SU-DHL-6 (cell line): ENCODE measurements at regions not wholly inside any gene's neighbourhood (a gene's known extent, or its start where the extent isn't known, plus 50 kb on each side); places are given as distances from the start of the nearest gene placed in this dataset.
"Not testable (repeated sequence)": the region's sequence is repeated elsewhere in the genome, so short reads cannot be mapped to it uniquely, and the experiment has no call there.

Experiments used
- EZH2phosphoT487 ChIP-seq: fragments of 200-600 bp; sonication (generic), shearing (Covaris generic); conservative IDR thresholded peaks from 2 replicates; pipeline ENCODE4 v1.6.1; 2018; ENCODE audit warnings: mild to moderate bottlenecking, antibody characterized with exemption, low read length, moderate library complexity, mixed read lengths
- TF ChIP-seq, protein P1 (sequence below): fragments of 200-600 bp; sonication (generic); IDR thresholded peaks from one replicate; pipeline ENCODE4 v1.5.1; 2017; ENCODE audit warnings: antibody characterized with exemption, mild to moderate bottlenecking, low read length, moderate library complexity; ENCODE audit not compliant: insufficient read depth, poor library complexity, severe bottlenecking

DNA sequence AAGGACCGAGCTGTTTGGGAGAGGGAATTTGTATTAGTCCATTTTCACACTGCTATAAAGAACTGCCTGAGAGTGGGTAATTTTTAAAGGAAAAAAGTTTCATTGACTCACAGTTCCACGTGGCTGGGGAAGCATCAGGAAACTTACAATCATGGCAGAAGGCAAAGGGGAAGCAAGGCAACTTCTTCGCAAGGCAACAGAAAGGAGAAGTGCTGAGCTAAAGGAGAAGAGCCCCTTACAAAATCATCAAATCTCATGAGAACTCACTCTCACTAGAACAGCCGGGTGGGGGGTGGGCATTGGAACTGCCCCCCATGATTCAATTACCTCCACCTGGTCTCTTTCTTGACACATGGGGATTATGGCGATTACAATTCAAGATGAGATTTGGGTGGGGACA, 121.8 kb upstream of the SLC13A1 start:
- TF ChIP-seq, protein P1, sequence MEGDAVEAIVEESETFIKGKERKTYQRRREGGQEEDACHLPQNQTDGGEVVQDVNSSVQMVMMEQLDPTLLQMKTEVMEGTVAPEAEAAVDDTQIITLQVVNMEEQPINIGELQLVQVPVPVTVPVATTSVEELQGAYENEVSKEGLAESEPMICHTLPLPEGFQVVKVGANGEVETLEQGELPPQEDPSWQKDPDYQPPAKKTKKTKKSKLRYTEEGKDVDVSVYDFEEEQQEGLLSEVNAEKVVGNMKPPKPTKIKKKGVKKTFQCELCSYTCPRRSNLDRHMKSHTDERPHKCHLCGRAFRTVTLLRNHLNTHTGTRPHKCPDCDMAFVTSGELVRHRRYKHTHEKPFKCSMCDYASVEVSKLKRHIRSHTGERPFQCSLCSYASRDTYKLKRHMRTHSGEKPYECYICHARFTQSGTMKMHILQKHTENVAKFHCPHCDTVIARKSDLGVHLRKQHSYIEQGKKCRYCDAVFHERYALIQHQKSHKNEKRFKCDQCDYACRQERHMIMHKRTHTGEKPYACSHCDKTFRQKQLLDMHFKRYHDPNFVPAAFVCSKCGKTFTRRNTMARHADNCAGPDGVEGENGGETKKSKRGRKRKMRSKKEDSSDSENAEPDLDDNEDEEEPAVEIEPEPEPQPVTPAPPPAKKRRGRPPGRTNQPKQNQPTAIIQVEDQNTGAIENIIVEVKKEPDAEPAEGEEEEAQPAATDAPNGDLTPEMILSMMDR, result not testable (repeated sequence)
- not testable (repeated sequence) for TF ChIP-seq EZH2phosphoT487
